Large intestine (tissue), 3 donors: ENCODE measurements at regions not wholly inside any gene's neighbourhood (a gene's known extent, or its start where the extent isn't known, plus 50 kb on each side); places are given as distances from the start of the nearest gene placed in this dataset.

Experiments used
- DNase-seq, 2 donors: peaks; one replicate each; pipeline versions ENCODE4 v3.0.0 to v3.0.0-alpha.2; 2013
- H3K27ac ChIP-seq: one replicate; pipeline ENCODE4 v1.5.1; 2013; ENCODE audit warnings: low read length
- H3K27me3 ChIP-seq: 2 replicates; pipeline ENCODE4 v1.6.1; 2013; ENCODE audit warnings: low read length; ENCODE audit not compliant: control insufficient read depth, insufficient read depth
- H3K36me3 ChIP-seq: 2 replicates; pipeline ENCODE4 v1.6.1; 2013; ENCODE audit warnings: low read length; ENCODE audit not compliant: control insufficient read depth, insufficient read depth
- H3K4me1 ChIP-seq: one replicate; pipeline ENCODE4 v1.6.1; 2013; ENCODE audit warnings: low read length; ENCODE audit not compliant: control insufficient read depth, insufficient read depth
- H3K4me3 ChIP-seq: one replicate; pipeline ENCODE4 v1.5.1; 2013; ENCODE audit warnings: low read length
- H3K9me3 ChIP-seq: one replicate; pipeline ENCODE4 v1.6.1; 2013; ENCODE audit warnings: mild to moderate bottlenecking, low read depth, low read length, moderate library complexity; ENCODE audit not compliant: control insufficient read depth
- WGBS: methylation state at CpG from one replicate; pipeline ENCODE4 v1.1.5; 2013; ENCODE audit warnings: low lambda C conversion rate; ENCODE audit not compliant: insufficient coverage; 5-methylcytosine and 5-hydroxymethylcytosine counted together

GRCh38 chr5:61610678-61611024 lies 278.6 kb downstream of the ZSWIM6 start:
- WGBS = no CpG with 5 or more reads among the region's 7 CpGs
- Histone ChIP-seq H3K27me3 (peaks cover 2% of the 10 kb centered on the region), H3K36me3 (no peaks in the 10 kb centered on the region)

DNA sequence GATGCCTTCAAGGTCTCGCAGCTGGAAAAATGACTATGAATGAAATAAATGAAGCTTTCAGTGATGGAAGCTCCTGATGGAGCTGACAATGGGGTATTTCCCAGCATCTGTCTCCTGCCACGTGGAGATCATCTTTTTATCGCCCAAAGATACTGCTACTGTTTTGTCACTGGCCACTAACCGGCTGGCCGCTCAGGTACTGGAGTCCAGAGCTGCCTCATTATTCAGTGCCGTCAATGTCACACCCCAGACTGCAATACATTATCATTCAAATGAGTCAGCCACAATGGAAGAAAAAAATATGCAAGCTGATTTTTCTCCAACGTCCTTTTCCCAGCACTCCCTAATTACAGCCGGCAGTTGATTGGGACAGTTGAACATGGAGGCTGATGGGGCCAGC lies 280.4 kb downstream of the ZSWIM6 start:
- DNase-seq = no peak
- H3K27ac ChIP-seq = no peak overlapping the region
- no peak overlapping the region for H3K4me3 ChIP-seq
- peaks cover 2% of the 10 kb centered on the region for H3K27me3 ChIP-seq
- no peaks in the 10 kb centered on the region for H3K9me3 ChIP-seq
- H3K4me1 ChIP-seq = no peaks in the 10 kb centered on the region
- WGBS = no CpG with 5 or more reads among the region's 8 CpGs
- H3K36me3 ChIP-seq = no peaks in the 10 kb centered on the region

More at GRCh38 chr5:61610678-61611024, 278.6 kb downstream of the ZSWIM6 start:
- DNase-seq = no peak
- Histone ChIP-seq H3K27ac (no peak overlapping the region), H3K4me1 (no peaks in the 10 kb centered on the region), H3K4me3 (no peak overlapping the region), H3K9me3 (no peaks in the 10 kb centered on the region)

GRCh38 chr5:61613679-61614078 lies 281.6 kb downstream of the ZSWIM6 start:
- DNase-seq = no peak
- no peaks in the 10 kb centered on the region for H3K4me1 ChIP-seq
- no peaks in the 10 kb centered on the region for H3K9me3 ChIP-seq
- no CpG with 5 or more reads among the region's 6 CpGs for WGBS
- H3K27me3 ChIP-seq = peaks cover 2% of the 10 kb centered on the region
- H3K27ac ChIP-seq = no peak overlapping the region
- no peak overlapping the region for H3K4me3 ChIP-seq
- no peaks in the 10 kb centered on the region for H3K36me3 ChIP-seq

GRCh38 chr5:61614606-61615005 lies 282.5 kb downstream of the ZSWIM6 start:
- H3K27ac ChIP-seq = no peak overlapping the region
- WGBS = no CpG with 5 or more reads among the region's 3 CpGs
- H3K36me3 ChIP-seq = no peaks in the 10 kb centered on the region
- H3K9me3 ChIP-seq = no peaks in the 10 kb centered on the region
- H3K4me1 ChIP-seq = no peaks in the 10 kb centered on the region
- peaks cover 2% of the 10 kb centered on the region for H3K27me3 ChIP-seq
- no peak overlapping the region for H3K4me3 ChIP-seq
- no peak for DNase-seq

DNA sequence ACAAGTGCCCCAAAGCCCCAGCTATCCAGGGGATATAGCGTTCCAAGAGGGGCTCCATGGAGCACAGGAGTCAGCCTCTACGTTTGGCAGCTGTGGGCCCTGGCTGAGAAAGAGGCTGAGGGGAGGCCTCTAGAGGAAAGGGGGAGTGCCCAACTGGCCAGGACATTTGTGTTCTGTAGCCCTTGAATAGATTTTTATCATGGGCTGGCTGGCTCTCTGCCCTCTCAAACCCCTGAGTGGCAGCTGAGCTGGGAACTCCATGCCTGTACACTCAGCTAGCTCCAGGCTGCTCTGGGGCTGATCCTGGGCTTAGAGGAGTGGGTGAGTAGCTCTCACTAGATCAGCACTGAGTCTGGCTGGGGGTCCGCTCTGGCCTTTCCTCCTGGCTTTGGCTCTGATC lies 285.0 kb downstream of the ZSWIM6 start:
- Histone ChIP-seq H3K27ac (no peak overlapping the region), H3K4me3 (no peak overlapping the region), H3K27me3 (peaks cover 2% of the 10 kb centered on the region), H3K4me1 (no peaks in the 10 kb centered on the region), H3K36me3 (no peaks in the 10 kb centered on the region), H3K9me3 (no peaks in the 10 kb centered on the region)
- DNase-seq = no peak
- WGBS = no CpG with 5 or more reads among the region's 3 CpGs

GRCh38 chr5:61617995-61618525 lies 286.0 kb downstream of the ZSWIM6 start:
- no peaks in the 10 kb centered on the region for H3K27me3 ChIP-seq
- H3K36me3 ChIP-seq = no peaks in the 10 kb centered on the region
- no peak overlapping the region for H3K27ac ChIP-seq
- H3K4me3 ChIP-seq = no peak overlapping the region
- H3K4me1 ChIP-seq = no peaks in the 10 kb centered on the region
- DNase-seq = no peak
- no CpG with 5 or more reads among the region's 2 CpGs for WGBS
- no peaks in the 10 kb centered on the region for H3K9me3 ChIP-seq

- no peak overlapping the region for H3K27ac ChIP-seq
- no peak for DNase-seq
- H3K27me3 ChIP-seq = no peaks in the 10 kb centered on the region
- no CpG with 5 or more reads among the region's 4 CpGs for WGBS
- no peak overlapping the region for H3K4me3 ChIP-seq
- no peaks in the 10 kb centered on the region for H3K4me1 ChIP-seq
- no peaks in the 10 kb centered on the region for H3K36me3 ChIP-seq
- no peaks in the 10 kb centered on the region for H3K9me3 ChIP-seq
Measured at GRCh38 chr5:61618577-61618976, 286.5 kb downstream of the ZSWIM6 start.

GRCh38 chr5:61619289-61619688 lies 287.2 kb downstream of the ZSWIM6 start:
- H3K27me3 ChIP-seq = no peaks in the 10 kb centered on the region
- no peak for DNase-seq
- no peaks in the 10 kb centered on the region for H3K9me3 ChIP-seq
- H3K27ac ChIP-seq = no peak overlapping the region
- H3K4me3 ChIP-seq = no peak overlapping the region
- H3K36me3 ChIP-seq = no peaks in the 10 kb centered on the region
- H3K4me1 ChIP-seq = no peaks in the 10 kb centered on the region
- WGBS = no CpG with 5 or more reads among the region's 3 CpGs

DNA sequence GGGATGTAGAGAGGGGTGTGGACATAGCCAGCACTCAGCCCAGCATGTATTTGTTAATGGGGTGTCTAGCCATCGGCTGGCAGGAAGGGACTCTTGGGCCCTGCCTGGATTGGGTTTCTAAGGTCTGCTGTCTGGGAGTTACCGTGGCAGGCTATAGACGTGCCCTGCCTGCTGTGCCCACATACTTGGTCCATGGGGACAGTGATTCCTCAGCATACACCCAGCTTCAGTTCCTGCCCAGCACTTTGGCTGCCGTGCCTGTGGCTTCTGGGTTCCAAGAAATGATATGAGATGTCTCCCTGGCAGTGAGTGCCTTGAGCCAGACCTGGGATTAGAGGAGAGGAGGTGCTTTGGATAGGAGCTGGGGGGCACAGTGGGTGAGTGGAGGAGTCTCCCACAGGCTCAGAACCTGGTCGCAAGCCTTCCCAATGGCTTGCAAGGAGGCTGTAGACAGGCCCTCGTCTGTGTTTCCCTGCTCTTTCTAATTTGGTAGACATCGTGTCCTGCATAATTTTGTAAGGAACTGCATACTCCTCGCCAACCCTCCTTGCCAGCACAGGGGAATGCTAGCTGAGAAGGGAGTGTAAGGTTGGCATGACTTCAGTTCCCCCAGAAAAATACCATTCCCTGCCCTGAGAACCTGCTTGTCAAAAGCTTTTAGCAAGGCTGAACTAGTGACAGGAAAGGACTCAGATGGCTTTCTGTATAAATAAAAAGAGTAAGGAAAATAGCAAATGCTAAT lies 287.9 kb downstream of the ZSWIM6 start:
- no peaks in the 10 kb centered on the region for H3K36me3 ChIP-seq
- WGBS = no CpG with 5 or more reads among the region's 8 CpGs

GRCh38 chr5:61620699-61621182 lies 288.7 kb downstream of the ZSWIM6 start:
- Histone ChIP-seq H3K4me1 (peaks cover 8% of the 10 kb centered on the region), H3K27me3 (no peaks in the 10 kb centered on the region), H3K27ac (no peak overlapping the region), H3K4me3 (no peak overlapping the region), H3K36me3 (no peaks in the 10 kb centered on the region), H3K9me3 (no peaks in the 10 kb centered on the region)
- no peak for DNase-seq
- WGBS = no CpG with 5 or more reads among the region's 4 CpGs

More for the DNA sequence above, 287.9 kb downstream of the ZSWIM6 start:
- Histone ChIP-seq H3K4me1 (peaks cover 3% of the 10 kb centered on the region), H3K4me3 (no peak overlapping the region), H3K27me3 (no peaks in the 10 kb centered on the region), H3K27ac (no peak overlapping the region), H3K9me3 (no peaks in the 10 kb centered on the region)
- DNase-seq = no peak

GRCh38 chr5:61621202-61621650 lies 289.2 kb downstream of the ZSWIM6 start:
- DNase-seq = no peak
- Histone ChIP-seq H3K4me3 (no peak overlapping the region), H3K9me3 (no peaks in the 10 kb centered on the region), H3K27me3 (no peaks in the 10 kb centered on the region), H3K36me3 (no peaks in the 10 kb centered on the region), H3K27ac (no peak overlapping the region), H3K4me1 (peaks cover 8% of the 10 kb centered on the region)
- no CpG with 5 or more reads among the region's 7 CpGs for WGBS
